K562 (cell line): ENCODE measurements at regions not wholly inside any gene's neighbourhood (a gene's known extent, or its start where the extent isn't known, plus 50 kb on each side); places are given as distances from the start of the nearest gene placed in this dataset.

ENCODE experiments used
- ATAC-seq: fragments of 200-7000 bp; cut with Tn5 transposase; 3 replicates; pipeline ENCODE4 v1.9.1; 2020; ENCODE audit warnings: moderate library complexity
- BruUV-seq: library from RNA; stranded (reverse); fragments of 400-500 nt; replicated peaks from 2 replicates; lab custom pipeline; 2021; lab: Mats Ljungman, UMichigan
- CTCF ChIA-PET: fragments of 300-600 bp; formaldehyde crosslinking; extraction: SDS; loops from one replicate; lab custom pipeline; 2021; ENCODE audit warnings: low intra/inter-chr PET ratio; lab: Yijun Ruan, JAX
- POLR2A ChIA-PET: fragments of 300-600, 350-650 bp; sonication (Branson Sonifier 250); formaldehyde crosslinking; extraction: SDS; loops from one replicate; lab custom pipeline; 2021; ENCODE audit warnings: antibody characterized with exemption, inconsistent platforms; lab: Yijun Ruan, JAX
- DNase-seq, 4 experiments: peaks; one replicate each; pipeline versions ENCODE4 v3.0.0 to v3.0.0-alpha.2; 2011 to 2018; ENCODE audit warnings: low spot score in 3 of 4, mixed read lengths in 3 of 4; ENCODE audit errors: extremely low read depth in 1 of 4
- FAIRE-seq: peaks from 2 replicates; lab custom pipeline; 2011; peaks lifted over from hg19 to GRCh38; lab: Jason Lieb, UNC
- H2AFZ ChIP-seq: 2 replicates; pipeline ENCODE4 v1.6.0; 2011; ENCODE audit warnings: low read depth, low read length, control low read depth, inconsistent platforms
- H3K27ac ChIP-seq: fragments of 200-600 bp; 3 replicates; pipeline ENCODE4 v1.8.0; 2011; ENCODE audit warnings: low read depth, mild to moderate bottlenecking, control low read depth, inconsistent platforms, low read length, moderate library complexity, mixed read lengths; ENCODE audit errors: extremely low read depth
- H3K27me3 ChIP-seq, 2 experiments: fragments of 300-600 bp in 1 of 2; 2 replicates in 1 of 2; 3 replicates in 1 of 2; pipeline versions ENCODE4 v1.6.0 to v1.8.0; 2011; ENCODE audit warnings: inconsistent platforms in 2 of 2, low read length in 2 of 2, mild to moderate bottlenecking in 1 of 2, mixed read lengths in 1 of 2, moderate library complexity in 1 of 2; ENCODE audit not compliant: control insufficient read depth in 2 of 2, insufficient read depth in 2 of 2
- H3K36me3 ChIP-seq: fragments of 300-600 bp; 3 replicates; pipeline ENCODE4 v1.8.0; 2011; ENCODE audit warnings: mild to moderate bottlenecking, low read length, inconsistent platforms; ENCODE audit not compliant: control insufficient read depth, insufficient read depth
- H3K4me1 ChIP-seq, 2 experiments: fragments of 200-600 bp in 1 of 2; replicated peaks in 1 of 2; 2 replicates in 1 of 2; 3 replicates in 1 of 2; pipeline versions ENCODE4 v1.5.1 to v1.8.0; 2011; ENCODE audit warnings: inconsistent platforms in 2 of 2, low read length in 2 of 2, mild to moderate bottlenecking in 1 of 2, mixed read lengths in 1 of 2, moderate library complexity in 1 of 2; ENCODE audit not compliant: control insufficient read depth in 2 of 2, insufficient read depth in 2 of 2
- H3K4me2 ChIP-seq: 2 replicates; pipeline ENCODE4 v1.6.1; 2011; ENCODE audit warnings: low read length, control low read depth, inconsistent platforms, mixed read lengths; ENCODE audit not compliant: insufficient read depth
- H3K4me3 ChIP-seq: fragments of 200-600 bp; sonication (generic), shearing (Covaris generic); 2 replicates; pipeline ENCODE4 v1.5.1; 2016; ENCODE audit warnings: control low read depth, inconsistent platforms
- H3K79me2 ChIP-seq: fragments of 200-600 bp; 3 replicates; pipeline ENCODE4 v1.8.0; 2011; ENCODE audit warnings: low read length, inconsistent platforms; ENCODE audit not compliant: control insufficient read depth, insufficient read depth
- H3K9ac ChIP-seq, 2 experiments: 2 replicates each; pipeline versions ENCODE4 v1.6.0 to v1.6.1; 2011; ENCODE audit warnings: low read depth in 2 of 2, low read length in 2 of 2, control low read depth in 1 of 2, inconsistent platforms in 1 of 2, mild to moderate bottlenecking in 1 of 2, mixed read lengths in 1 of 2; ENCODE audit not compliant: insufficient read depth in 1 of 2
- H3K9me1 ChIP-seq: one replicate; pipeline ENCODE4 v1.6.0; 2011; ENCODE audit warnings: inconsistent platforms, mild to moderate bottlenecking, low read length, moderate library complexity; ENCODE audit not compliant: control insufficient read depth, insufficient read depth
- H3K9me3 ChIP-seq: replicated peaks from 2 replicates; pipeline ENCODE4 v1.5.1; 2011; ENCODE audit warnings: low read depth, low read length, inconsistent platforms; ENCODE audit not compliant: control insufficient read depth, insufficient read depth
- H4K20me1 ChIP-seq: replicated peaks from 2 replicates; pipeline ENCODE4 v1.6.1; 2011; ENCODE audit warnings: low read length, inconsistent platforms, mixed read lengths; ENCODE audit not compliant: control insufficient read depth, insufficient read depth
- GATAD2B ChIP-seq: fragments of 450-650 bp; IDR thresholded peaks from 2 replicates; pipeline ENCODE4 v1.6.1; 2017; ENCODE audit warnings: mild to moderate bottlenecking, borderline replicate concordance
- NFXL1 ChIP-seq: fragments of 450-650 bp; formaldehyde crosslinking; IDR thresholded peaks from 2 replicates; pipeline ENCODE4 v1.4.0; 2021; ENCODE audit warnings: mild to moderate bottlenecking
- PRMT5 ChIP-seq: sonication (generic); formaldehyde crosslinking; IDR thresholded peaks from 2 replicates; pipeline ENCODE4 v1.5.0; 2020; ENCODE audit warnings: missing genetic modification reagents
- RBM14 ChIP-seq: fragments of 200-400 bp; formaldehyde crosslinking; IDR thresholded peaks from 2 replicates; pipeline ENCODE4 v1.6.1; 2018; ENCODE audit warnings: low read depth, mild to moderate bottlenecking, low read length, moderate library complexity, borderline replicate concordance; ENCODE audit not compliant: insufficient read depth
- STAT5B ChIP-seq: fragments of 250-450 bp; sonication (Bioruptor Pico); IDR thresholded peaks from 2 replicates; pipeline ENCODE4 v1.8.0; 2021; ENCODE audit warnings: mild to moderate bottlenecking, inconsistent platforms
- TEAD2 ChIP-seq: fragments of 450-650 bp; IDR thresholded peaks from 2 replicates; pipeline ENCODE4 v1.6.1; 2016; ENCODE audit warnings: missing genetic modification characterization, control low read depth, missing compliant biosample characterization
- TRIM28 ChIP-seq: fragments of 450-650 bp; IDR thresholded peaks from 2 replicates; pipeline ENCODE4 v1.6.1; 2017
- TSC22D4 ChIP-seq: fragments of 450-650 bp; IDR thresholded peaks from 2 replicates; pipeline ENCODE4 v1.6.1; 2016; ENCODE audit warnings: missing genetic modification characterization, missing biosample characterization, control low read depth
- ZBTB5 ChIP-seq: fragments of 450-650 bp; IDR thresholded peaks from 2 replicates; pipeline ENCODE4 v1.6.1; 2017; ENCODE audit warnings: antibody characterized with exemption
- ZFP1 ChIP-seq: fragments of 450-650 bp; formaldehyde crosslinking; IDR thresholded peaks from 2 replicates; pipeline ENCODE4 v1.4.0; 2020; ENCODE audit warnings: mild to moderate bottlenecking, mixed read lengths
- ZFPM2 ChIP-seq: fragments of 250-450 bp; sonication (Bioruptor Pico); IDR thresholded peaks from 2 replicates; pipeline ENCODE4 v1.5.1; 2022; ENCODE audit warnings: mild to moderate bottlenecking
- ZNF318 ChIP-seq, 2 experiments: fragments of 450-650 bp; IDR thresholded peaks; 2 replicates each; pipeline ENCODE4 v1.6.1; 2016; ENCODE audit warnings: mild to moderate bottlenecking in 2 of 2, borderline replicate concordance in 1 of 2, low read depth in 1 of 2, moderate library complexity in 1 of 2
- ZNF644 ChIP-seq: fragments of 200-800 bp; sonication (Bioruptor generic); IDR thresholded peaks from 2 replicates; pipeline ENCODE4 v1.6.1; 2016; ENCODE audit warnings: low read depth, missing genetic modification characterization, missing compliant biosample characterization
- WGBS: fragments of 100-300 bp; shearing (Covaris generic); methylation state at CpG from one replicate; pipeline ENCODE4 v1.1.6; 2016; ENCODE audit warnings: low coverage, mixed read lengths; ENCODE audit not compliant: insufficient coverage; ENCODE audit errors: missing lambda C conversion rate; 5-methylcytosine and 5-hydroxymethylcytosine counted together
- in situ Hi-C: fragments of 300-500 bp; cut with MboI; formaldehyde crosslinking; loops from 4 replicates; pipeline ENCODE4 v1.15.0; 2018; ENCODE audit warnings: inconsistent platforms, mixed read lengths
- intact Hi-C: fragments of 100-400 bp; cut with micrococcal nuclease; formaldehyde crosslinking; loops from 2 replicates; pipeline ENCODE4 v1.14.2; 2022

- in situ Hi-C loops = no loop called here
- no TSS peak for BruUV-seq
- no peak overlapping the region for H3K9ac ChIP-seq
- no peaks in the 10 kb centered on the region for H3K36me3 ChIP-seq
- CTCF ChIA-PET = no interaction called here
- ATAC-seq (no peak), DNase-seq (no peak), FAIRE-seq (no peak)
- no peaks in the 10 kb centered on the region for H3K4me1 ChIP-seq
- no peaks in the 10 kb centered on the region for H3K9me3 ChIP-seq
- intact Hi-C loops = no loop called here
- no peaks in the 10 kb centered on the region for H3K79me2 ChIP-seq
- TF ChIP-seq TEAD2 (no peak), TSC22D4 (tag) (no peak), PRMT5 (CRISPR knock-in tag) (no peak), GATAD2B (no peak), NFXL1 (CRISPR knock-in tag) (no peak), ZFPM2 (no peak), ZNF318 (IDR thresholded peaks at IDR 0.05; ENCODE audit: borderline replicate concordance in 1 of 2, low read depth in 1 of 2) (no peak), ZBTB5 (no peak), RBM14 (no peak), TRIM28 (no peak), ZFP1 (no peak), STAT5B (CRISPR knock-in tag) (no peak), ZNF644 (tag) (no peak)
- H3K4me3 ChIP-seq = no peak overlapping the region
- no peak overlapping the region for H3K27ac ChIP-seq
- H3K4me2 ChIP-seq = no peak overlapping the region
- no peaks in the 10 kb centered on the region for H3K27me3 ChIP-seq
- H3K9me1 ChIP-seq = no peaks in the 10 kb centered on the region
- H2AFZ ChIP-seq = no peak overlapping the region
- no peaks in the 10 kb centered on the region for H4K20me1 ChIP-seq
- POLR2A ChIA-PET = no interaction called here
- WGBS = 0% methylated on average over 4 of the region's 4 CpGs
Observed at GRCh38 chr7:49670991-49671390, 102.4 kb upstream of the VWC2 start.
